Lower leg skin (tissue), 3 donors: ENCODE measurements at regions not wholly inside any gene's neighbourhood (a gene's known extent, or its start where the extent isn't known, plus 50 kb on each side); places are given as distances from the start of the nearest gene placed in this dataset.

Experiments
- CTCF ChIP-seq, 3 donors: fragments of 450-650 bp; IDR thresholded peaks; one replicate each; pipeline ENCODE4 v1.5.1; 2016; ENCODE audit warnings: antibody characterized with exemption in 3 of 3, mild to moderate bottlenecking in 3 of 3, moderate library complexity in 2 of 3
- POLR2A ChIP-seq, 2 donors: fragments of 450-650 bp; IDR thresholded peaks; one replicate each; pipeline ENCODE4 v1.6.1; 2016 to 2017; ENCODE audit warnings: antibody characterized with exemption in 2 of 2, mild to moderate bottlenecking in 1 of 2, moderate library complexity in 1 of 2

- no peak for TF ChIP-seq POLR2A (IDR thresholded peaks at IDR 0.05)
- TF ChIP-seq CTCF (IDR thresholded peaks at IDR 0.05): no peak
Measured at GRCh38 chr2:10226038-10226724, 76.5 kb upstream of the HPCAL1 start.
